GM03348 (cell line): ENCODE measurements at regions not wholly inside any gene's neighbourhood (a gene's known extent, or its start where the extent isn't known, plus 50 kb on each side); places are given as distances from the start of the nearest gene placed in this dataset.

Source experiments
- DNase-seq: peaks from one replicate; pipeline ENCODE4 v3.0.0; 2012; ENCODE audit warnings: low spot score

- DNase-seq = no peak
Observed at GRCh38 chr6:148213366-148213765, 129.3 kb upstream of the SASH1 start.

- no peak for DNase-seq
Observed at GRCh38 chr6:148214667-148215066, 128.0 kb upstream of the SASH1 start.

DNA sequence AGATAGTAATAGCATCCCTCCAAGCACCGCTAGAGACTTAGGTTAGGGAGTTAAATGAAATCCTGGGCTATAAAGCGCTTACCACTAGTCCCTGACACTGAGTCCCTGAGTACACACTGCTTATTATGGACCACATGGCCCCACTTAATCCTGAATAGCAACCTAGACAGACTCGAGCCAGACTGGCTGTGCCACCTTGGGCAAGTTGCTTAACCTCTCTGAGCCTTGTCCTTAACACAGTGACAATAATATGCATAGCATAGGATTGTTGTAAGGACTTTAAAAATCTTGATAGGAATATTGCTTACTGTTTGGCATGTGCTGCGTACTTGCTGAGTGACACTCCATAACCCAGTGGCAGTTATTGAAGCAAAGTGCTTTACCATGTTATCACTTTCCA, 125.6 kb upstream of the SASH1 start:
- DNase-seq = no peak

- DNase-seq = no peak
Observed at GRCh38 chr6:148217921-148218320, 124.7 kb upstream of the SASH1 start.

GRCh38 chr6:148218542-148219258, 123.9 kb upstream of the SASH1 start:
- DNase-seq = no peak

DNA sequence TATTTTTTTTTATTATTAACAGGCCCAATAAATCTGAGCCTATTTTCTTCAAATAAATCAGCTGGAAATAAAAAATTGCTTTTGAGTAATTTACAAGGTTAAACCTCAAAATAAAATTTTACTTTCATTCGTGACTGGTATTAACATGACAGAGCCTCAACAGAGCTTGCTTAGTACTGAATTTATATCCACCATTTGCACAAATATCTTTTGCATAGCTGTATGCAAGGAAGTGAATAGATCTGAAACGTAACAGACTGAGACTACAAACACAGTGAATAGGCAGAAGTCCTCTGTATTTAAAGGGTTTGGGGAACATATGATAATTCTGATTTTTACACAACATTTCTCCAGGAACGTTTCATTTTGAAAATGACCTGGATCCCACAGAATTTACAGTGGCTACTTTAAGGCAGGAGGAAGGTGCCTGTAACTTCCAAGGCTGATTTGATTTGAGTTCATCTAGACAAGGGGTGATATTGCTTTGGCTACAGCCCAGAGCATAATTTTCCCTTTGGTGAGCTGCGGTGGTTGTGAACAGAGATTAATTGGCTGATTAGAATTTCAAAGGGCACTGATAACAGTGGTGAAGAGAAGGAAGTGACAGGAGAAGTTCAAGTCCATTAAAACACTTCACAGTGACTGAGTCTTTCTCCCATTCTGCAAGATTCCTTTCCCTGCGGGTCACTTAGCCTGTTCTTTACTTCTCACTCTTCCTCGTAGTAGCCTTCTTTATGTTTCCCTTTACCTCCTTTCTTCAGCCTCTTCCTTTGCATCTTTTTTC, 121.2 kb upstream of the SASH1 start:
- no peak for DNase-seq

DNA sequence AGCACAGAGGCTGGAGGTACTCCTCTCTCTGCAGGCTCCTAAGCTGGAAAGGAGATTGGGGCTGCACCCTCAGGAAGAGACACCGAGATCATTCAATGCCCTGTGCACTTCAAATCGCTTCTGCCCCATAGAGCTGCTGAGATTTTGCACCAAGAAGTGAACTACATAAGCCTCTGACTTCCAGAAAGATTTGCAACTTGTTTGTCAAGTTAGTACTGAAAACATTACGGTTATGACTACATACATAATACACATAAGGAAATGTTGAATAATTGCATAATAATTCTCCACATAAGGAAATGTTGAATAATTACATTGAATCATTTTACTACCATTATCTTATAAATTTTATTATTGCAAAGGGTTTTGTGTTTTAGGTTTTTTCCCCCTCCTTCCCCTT, 120.3 kb upstream of the SASH1 start:
- no peak for DNase-seq

DNA sequence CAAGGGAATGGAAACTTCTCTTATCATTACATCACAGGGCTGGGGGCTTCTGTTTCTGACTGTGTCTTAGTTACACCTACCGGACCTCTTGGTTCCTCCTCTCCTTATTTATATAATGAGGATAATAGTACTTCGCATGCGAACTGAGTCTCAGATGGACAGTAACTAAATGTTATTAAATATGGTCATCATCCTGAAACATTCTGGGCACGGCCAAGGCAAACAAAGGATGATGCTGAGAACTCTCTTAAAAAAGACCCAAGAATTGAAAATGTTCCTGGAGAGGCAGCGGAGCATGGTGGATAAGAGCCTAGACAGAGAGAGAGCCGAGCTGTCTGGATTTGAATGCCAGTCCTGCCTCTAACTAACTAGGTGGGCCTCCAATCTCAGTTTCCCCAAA, 119.8 kb upstream of the SASH1 start:
- DNase-seq = no peak

DNA sequence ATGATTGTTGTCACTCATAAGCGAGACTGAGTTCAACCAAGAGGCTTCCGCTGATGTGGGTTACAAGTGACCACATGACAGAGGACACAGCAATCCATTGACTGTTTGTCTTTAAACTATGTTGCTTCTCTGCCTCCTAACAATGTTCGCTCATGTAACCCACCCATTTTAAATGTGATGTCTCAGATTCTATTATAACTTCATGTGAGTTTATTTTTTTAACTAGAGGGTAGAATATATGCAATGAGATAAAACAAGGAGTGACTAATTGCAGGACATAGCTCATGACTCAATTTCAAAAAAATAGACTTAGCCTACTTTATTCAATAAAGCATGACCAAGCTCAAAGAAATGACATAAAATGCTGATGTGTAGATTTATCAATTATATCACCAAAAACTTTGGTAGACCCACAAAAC, 119.2 kb upstream of the SASH1 start:
- peak; percentile 23 for DNase-seq

- DNase-seq = no peak
Observed at GRCh38 chr6:148225871-148226270, 116.8 kb upstream of the SASH1 start.

DNA sequence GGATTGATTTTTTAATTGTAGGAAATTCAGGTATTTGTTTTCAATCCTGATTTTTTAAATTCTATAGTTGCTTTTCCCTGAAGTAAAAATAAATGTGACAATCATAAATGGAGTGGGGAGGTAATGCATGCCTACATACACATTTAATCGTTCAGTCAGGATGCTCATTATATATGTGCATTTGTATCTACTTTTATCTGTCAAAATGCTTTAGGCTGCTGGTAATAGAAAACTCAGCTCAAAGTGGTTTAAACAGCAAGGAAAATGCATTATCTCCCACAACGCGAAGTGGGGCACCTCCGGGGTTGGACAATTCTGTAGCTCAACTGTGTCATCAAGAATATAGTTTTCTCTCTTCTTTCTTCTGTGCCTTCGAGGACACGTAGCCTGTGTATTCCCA, 116.4 kb upstream of the SASH1 start:
- DNase-seq = no peak

GRCh38 chr6:148231572-148231971, 111.1 kb upstream of the SASH1 start:
- DNase-seq = peak; percentile 55

DNA sequence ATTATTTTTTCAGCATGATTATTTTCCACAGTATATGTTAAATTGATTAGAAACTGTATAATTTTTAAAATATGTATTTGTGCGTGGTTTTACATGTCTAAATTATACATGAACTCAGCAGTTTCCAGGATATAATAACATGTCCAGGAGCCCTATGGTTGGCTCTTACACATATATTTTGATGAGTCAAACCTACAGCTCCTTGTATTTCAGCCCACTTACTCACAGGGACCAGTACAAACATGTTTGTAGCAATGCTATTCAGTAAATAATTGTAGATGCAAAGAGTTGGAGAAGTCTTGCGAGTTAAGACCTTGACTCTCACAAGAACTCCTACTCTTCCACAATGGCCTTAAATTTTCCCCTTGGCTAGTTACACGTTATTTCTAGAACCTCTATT, 107.2 kb upstream of the SASH1 start:
- DNase-seq = no peak

- no peak for DNase-seq
Observed at GRCh38 chr6:148238713-148239112, 103.9 kb upstream of the SASH1 start.

- DNase-seq = no peak
Observed at GRCh38 chr6:148239215-148239614, 103.4 kb upstream of the SASH1 start.

DNA sequence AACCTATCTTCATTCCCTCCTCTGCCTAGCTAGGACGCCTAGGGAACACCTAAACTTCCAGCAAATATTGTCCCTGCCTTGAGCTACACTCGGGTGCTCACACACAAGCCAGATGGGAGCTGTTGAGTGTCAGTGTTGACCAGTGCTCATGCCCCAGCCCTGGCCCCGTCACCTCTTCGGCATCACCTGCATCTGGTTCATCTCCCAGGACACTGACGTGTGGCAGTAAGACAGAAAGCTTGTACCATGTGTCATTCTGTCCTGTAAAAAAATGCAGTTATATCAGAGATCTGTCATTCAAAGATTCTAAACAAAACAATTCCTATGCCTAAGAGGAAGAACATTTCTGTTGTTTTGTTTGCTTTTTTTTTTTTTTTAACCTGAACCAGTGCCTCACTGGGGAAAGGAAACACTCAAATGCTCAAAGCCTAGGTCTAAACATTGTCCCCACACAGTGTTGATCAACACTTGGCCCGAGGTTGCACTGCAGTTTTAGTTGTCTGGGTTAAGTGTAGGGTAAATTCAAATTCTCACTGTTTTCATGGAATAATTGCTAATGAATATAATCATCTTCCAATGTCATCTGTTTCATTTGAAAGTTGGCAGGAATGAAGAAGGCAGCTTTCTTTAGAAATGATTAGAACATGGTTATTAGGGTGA, 102.7 kb upstream of the SASH1 start:
- DNase-seq = peak; percentile 24

GRCh38 chr6:148240461-148240840, 102.2 kb upstream of the SASH1 start:
- peak; percentile 72 for DNase-seq

DNA sequence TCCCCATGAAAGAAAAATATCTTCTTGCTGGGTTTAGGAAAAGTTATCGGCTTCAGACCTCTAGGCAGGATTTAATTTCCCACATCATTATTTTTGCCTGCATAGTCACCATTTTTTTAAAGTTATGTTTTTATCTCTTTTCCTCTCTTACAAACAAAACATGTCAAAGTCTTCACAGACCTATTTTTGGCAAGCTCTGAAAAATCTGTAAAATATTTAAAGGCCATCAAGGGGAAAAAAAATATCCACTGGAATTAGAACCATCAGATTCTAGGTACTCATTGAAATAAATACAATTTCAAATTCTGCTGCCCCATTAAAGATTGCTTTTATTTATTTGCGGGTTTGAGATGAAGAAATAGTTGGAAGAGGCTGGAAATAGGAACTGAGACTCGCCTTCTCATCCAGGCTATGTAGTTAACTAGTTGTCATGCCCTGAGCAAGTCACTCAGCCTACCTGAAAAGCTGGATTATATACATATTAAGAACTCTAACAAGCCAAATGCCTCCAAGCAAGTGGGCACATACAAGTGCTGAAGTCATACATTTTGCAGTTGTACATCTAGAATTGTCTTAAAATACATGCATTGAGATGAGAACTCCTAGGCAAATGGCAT, 101.7 kb upstream of the SASH1 start:
- peak; percentile 26 for DNase-seq

- no peak for DNase-seq
Observed at GRCh38 chr6:148242180-148242579, 100.5 kb upstream of the SASH1 start.

DNA sequence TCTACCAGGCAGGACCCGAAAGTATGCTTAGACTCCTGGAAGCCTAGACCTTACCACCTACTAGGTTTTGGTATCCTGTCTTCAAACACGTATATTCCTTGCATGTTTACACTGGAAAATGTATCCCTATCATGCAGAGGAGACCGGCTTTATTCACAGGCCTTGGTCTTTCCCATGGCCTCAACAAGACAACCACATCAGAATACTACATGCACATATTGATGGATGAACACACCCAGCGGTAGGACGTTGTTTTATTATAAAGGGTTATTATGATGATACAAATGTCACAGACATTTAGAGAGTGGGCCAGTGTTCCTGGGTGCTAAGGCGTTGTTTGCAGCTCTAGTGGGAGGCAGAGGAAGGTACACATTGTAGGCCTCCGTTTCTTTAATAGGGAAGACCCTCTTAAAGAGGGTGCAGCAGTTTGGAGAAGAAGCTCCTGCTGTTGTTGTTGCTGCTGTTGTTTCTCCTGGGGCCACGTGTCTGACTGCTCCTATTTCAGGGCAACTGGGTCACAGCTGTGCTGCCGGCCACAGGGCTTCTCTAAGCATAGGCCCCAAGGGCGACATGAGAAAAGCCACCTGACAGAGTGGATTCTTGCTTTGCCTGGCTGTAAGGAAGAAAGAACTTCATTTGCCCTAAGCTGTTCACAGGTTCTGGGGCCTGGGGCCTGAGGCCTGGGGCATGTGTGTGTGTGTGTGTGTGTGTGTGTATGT, 98.3 kb upstream of the SASH1 start:
- DNase-seq = no peak

GRCh38 chr6:148247386-148248063, 95.1 kb upstream of the SASH1 start:
- DNase-seq = no peak
